GM21737 (cell line): ENCODE measurements at regions not wholly inside any gene's neighbourhood (a gene's known extent, or its start where the extent isn't known, plus 50 kb on each side); places are given as distances from the start of the nearest gene placed in this dataset.

Experiments used
- ATAC-seq: cut with Tn5 transposase; IDR thresholded peaks from one replicate; pipeline ENCODE4 v1.9.1; 2021; ENCODE audit warnings: mild to moderate bottlenecking, moderate library complexity; ENCODE audit not compliant: unreplicated experiment

GRCh38 chr6:106918115-106918514, 56.4 kb downstream of the CD24 start:
- ATAC-seq, result no peak

- no peak for ATAC-seq
Measured at GRCh38 chr6:106916891-106917290, 57.6 kb downstream of the CD24 start.

GRCh38 chr6:106913676-106914280, 60.8 kb downstream of the CD24 start:
- ATAC-seq, result peak; percentile 62

GRCh38 chr6:106913111-106913510, 61.4 kb downstream of the CD24 start:
- ATAC-seq, result no peak

- no peak for ATAC-seq
Measured at GRCh38 chr6:106912091-106912490, 62.4 kb downstream of the CD24 start.

- no peak for ATAC-seq
Measured at GRCh38 chr6:106910999-106911949, 63.3 kb downstream of the CD24 start.

GRCh38 chr6:106908386-106908840, 66.1 kb downstream of the CD24 start:
- ATAC-seq, result no peak

GRCh38 chr6:106907754-106908153, 66.8 kb downstream of the CD24 start:
- no peak for ATAC-seq

GRCh38 chr6:106906232-106906631, 68.3 kb downstream of the CD24 start:
- ATAC-seq, result no peak

GRCh38 chr6:106903299-106903698, 71.2 kb downstream of the CD24 start:
- ATAC-seq, result no peak

- no peak for ATAC-seq
Measured at GRCh38 chr6:106901062-106901461, 73.5 kb downstream of the CD24 start.

GRCh38 chr6:106899697-106900096, 74.8 kb downstream of the CD24 start:
- no peak for ATAC-seq

- ATAC-seq, result no peak
Measured at GRCh38 chr6:106897580-106897979, 76.9 kb downstream of the CD24 start.

GRCh38 chr6:106895703-106896040, 78.9 kb downstream of the CD24 start:
- no peak for ATAC-seq

- no peak for ATAC-seq
Measured at GRCh38 chr6:106894978-106895702, 79.4 kb downstream of the CD24 start.

- no peak for ATAC-seq
Measured at GRCh38 chr6:106892186-106892585, 82.3 kb downstream of the CD24 start.

GRCh38 chr6:106890447-106890846, 84.1 kb downstream of the CD24 start:
- ATAC-seq, result no peak

- ATAC-seq, result no peak
Measured at GRCh38 chr6:106889692-106890091, 84.8 kb downstream of the CD24 start.

- ATAC-seq, result no peak
Measured at GRCh38 chr6:106886922-106887797, 87.4 kb downstream of the CD24 start.

GRCh38 chr6:106886081-106886843, 88.3 kb downstream of the CD24 start:
- ATAC-seq, result no peak
